ENCODE measurements at regions not wholly inside any gene's neighbourhood (a gene's known extent, or its start where the extent isn't known, plus 50 kb on each side); places are given as distances from the start of the nearest gene placed in this dataset.
"Not testable (repeated sequence)": the region's sequence is repeated elsewhere in the genome, so short reads cannot be mapped to it uniquely, and the experiment has no call there.

- no peak for DNase-seq
Observed at GRCh38 chr2:161041356-161041755, 118.9 kb upstream of the TANK start.

GRCh38 chr2:161042990-161043625 lies 117.1 kb upstream of the TANK start:
- DNase-seq = no peak

- DNase-seq = no peak
Observed at GRCh38 chr2:161044095-161044865, 115.9 kb upstream of the TANK start.

DNA sequence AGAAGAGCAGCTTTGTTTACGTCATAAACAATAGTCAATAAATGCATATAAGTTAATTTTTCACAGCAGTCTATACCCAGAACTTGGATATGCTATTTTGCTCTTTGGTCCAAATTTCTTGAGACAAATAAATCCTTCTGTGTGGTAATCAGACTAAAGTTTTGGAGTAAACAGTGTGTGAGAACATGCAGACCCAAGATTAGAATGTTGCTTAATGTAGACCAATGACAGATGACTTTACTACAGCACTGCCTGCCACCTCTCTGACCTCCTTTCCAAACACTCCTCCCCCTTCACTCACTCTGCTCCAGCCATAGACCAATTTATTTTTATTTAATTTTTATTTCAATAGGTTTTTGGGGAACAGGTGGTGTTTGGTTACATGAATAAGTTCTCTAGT lies 115.3 kb upstream of the TANK start:
- DNase-seq = no peak

DNA sequence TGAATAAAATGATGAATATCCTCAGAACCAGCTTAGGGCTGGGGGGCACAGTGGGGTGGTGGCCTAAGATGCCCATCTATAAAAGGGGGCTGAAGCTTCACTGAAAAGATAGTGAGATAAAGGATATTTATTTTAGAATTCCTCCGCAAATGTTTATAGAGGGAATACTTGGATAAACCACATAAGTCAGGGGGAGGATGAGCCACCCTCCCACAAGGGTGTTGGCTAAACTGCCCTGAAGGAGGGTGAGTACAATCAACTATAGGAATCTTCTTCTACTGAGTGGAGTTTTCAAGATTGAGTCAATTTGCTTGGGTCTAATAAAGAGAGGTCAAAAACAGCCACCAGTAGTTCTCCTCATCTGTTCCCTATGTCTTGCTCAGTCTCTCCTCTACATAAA lies 114.5 kb upstream of the TANK start:
- DNase-seq = no peak

- no peak for DNase-seq
Observed at GRCh38 chr2:161046876-161047275, 113.4 kb upstream of the TANK start.

GRCh38 chr2:161048317-161048716 lies 111.9 kb upstream of the TANK start:
- no peak for DNase-seq

DNA sequence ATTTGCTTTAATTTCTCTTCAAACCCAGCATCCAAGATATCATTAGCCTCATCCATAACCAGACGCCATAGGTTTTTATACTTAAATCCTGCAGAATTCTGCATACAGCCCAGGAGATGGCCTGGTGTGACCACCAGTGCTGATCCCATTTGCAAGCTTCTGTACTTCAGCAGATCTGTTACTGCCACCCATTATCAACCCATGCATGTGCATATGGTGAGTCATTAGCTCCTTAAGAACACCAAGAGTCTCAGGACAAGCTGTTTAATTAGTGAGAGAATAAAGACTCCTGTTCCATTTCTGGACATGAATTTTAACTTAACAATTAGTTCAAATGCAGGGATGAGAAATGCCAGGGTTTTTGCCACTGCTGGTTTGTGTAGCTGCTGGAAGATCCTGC lies 110.7 kb upstream of the TANK start:
- no peak for DNase-seq

- no peak for DNase-seq
Observed at GRCh38 chr2:161052214-161052613, 108.0 kb upstream of the TANK start.

DNA sequence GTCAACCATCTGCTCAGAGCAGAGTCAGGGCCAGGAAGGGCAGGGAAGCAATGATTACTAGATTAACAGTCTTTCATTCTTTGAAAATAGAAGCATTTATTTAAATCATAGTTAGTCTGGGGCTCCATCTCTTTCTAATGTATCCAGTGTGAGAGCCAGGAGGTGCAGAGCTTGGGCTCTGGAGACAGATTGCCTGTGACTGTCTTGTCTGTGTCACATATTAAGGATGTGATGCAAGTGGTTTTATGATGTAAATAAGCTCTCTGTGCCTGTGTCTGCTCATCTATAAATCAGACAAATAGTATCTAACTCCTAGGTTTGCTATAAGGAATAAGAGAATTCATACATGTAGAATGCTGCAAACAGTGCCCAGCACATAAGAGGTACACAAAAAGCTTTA lies 104.9 kb upstream of the TANK start:
- DNase-seq = no peak

DNA sequence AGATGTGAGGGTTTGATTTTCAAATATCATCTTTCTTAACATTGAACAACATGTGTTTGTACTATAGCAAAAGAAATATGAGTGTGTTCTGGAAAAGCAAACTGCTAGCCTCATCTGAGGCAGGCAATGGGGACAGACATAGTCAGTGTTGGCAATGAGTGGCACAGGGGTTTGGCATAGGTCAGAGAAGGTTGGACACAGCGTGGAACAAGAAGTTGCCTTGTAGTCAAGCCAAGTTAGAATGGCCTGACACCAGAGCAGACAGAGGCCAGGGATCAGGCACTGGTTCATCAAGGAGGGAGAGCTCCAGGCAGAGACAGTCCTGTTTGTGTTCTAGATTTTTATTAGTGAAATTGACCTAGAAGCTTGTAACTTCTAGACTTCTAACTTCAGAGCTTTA lies 100.8 kb upstream of the TANK start:
- DNase-seq = no peak

DNA sequence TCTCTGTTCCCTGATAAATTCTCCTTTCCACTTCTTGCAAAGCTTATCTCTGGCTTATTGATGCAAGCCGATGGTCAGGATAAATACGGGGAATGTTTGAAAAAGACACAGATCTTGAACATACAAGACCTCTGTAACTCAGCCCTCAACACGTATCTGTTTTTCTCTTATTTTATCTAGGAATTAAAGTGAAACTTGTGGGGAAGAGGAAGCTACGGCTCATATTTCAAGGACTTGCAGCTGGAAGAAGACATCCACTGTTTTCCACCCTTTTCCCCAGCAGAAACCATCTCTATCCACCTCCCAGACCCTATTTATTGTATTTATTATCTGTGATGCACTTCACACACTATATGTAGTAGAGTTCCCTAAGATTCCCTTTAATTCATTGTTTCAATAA lies 98.4 kb upstream of the TANK start:
- DNase-seq = no peak

- peak; percentile 87 for DNase-seq
Observed at GRCh38 chr2:161063157-161063945, 96.9 kb upstream of the TANK start.

- no peak for DNase-seq
Observed at GRCh38 chr2:161063946-161064306, 96.3 kb upstream of the TANK start.

DNA sequence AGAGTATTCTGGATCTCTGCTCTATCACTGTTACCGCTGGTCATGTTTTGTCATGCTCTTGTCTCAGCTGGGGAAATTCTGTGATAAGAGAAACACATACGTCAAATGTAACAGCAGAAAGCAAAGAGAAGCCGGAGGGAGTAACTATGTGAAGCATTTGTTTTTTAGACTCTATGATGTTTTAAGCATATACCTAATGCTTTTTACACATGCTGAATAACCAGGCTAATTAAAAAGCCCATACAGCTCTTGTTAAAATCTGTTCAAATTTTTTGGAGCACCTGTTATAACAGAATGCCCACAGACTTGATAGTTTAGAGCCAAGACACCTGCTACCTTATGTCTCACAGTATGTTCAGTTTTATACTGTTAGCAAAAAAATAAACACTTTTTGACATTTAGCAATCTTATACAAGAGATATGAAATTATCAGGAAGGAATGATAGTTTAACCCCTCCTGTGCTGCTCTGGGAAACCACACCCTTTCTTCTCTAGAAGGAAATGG lies 92.3 kb upstream of the TANK start:
- DNase-seq = no peak

DNA sequence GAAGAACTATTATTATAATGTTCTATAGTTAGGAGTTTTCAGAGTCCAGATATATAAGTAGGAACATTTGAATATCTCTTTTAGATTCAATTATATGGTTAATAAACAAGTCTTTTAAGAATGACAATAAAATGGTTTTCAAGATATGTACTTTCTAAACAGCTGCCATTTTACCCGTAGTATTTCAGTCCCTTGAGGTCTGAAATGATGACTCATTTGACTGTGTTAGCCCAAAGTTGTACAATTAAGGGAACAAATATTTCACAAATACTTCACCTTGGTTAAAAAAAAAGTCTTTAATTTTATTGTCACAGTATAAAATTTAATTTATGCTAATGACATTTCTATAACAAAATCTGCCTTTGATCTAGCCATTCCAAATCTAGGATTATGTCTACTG lies 91.6 kb upstream of the TANK start:
- DNase-seq = no peak

GRCh38 chr2:161070693-161071479 lies 89.3 kb upstream of the TANK start:
- DNase-seq = no peak

DNA sequence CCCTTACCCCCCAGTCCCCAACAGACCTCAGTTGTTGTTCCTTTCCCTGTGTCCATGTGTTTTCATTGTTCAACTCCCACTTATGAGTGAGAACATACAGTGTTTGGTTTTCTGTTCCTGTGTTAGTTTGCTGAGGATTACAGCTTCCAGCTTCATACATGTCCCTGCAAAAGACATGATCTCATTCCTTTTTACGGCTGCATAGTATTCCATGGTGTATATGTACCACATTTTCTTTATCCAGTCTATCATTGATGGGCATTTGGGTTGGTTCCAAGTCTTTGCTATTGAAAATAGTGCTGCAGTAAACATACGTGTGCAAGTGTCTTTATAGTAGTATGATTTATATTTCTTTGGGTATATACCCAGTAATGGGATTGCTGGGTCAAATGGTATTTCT lies 87.8 kb upstream of the TANK start:
- DNase-seq = not testable (repeated sequence)

DNA sequence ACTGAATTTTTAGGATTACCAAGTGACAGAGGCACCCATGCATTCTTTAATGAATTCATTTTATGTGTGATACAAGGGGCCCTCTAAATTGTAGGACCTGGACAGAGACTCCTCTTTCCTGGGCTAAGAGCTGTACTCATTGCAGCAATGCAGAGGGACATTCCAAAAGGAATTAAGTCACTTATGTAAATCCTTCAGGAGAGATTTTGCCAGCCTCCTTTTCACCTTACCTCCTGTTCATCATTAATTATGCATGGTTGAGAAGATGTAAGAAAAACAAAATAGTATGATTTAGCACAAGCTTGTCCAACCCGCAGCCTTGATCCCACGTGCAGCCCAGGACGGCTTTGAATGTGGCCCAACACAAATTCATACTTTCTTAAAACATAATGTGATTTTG lies 84.5 kb upstream of the TANK start:
- no peak for DNase-seq

- no peak for DNase-seq
Observed at GRCh38 chr2:161076936-161077335, 83.3 kb upstream of the TANK start.

DNA sequence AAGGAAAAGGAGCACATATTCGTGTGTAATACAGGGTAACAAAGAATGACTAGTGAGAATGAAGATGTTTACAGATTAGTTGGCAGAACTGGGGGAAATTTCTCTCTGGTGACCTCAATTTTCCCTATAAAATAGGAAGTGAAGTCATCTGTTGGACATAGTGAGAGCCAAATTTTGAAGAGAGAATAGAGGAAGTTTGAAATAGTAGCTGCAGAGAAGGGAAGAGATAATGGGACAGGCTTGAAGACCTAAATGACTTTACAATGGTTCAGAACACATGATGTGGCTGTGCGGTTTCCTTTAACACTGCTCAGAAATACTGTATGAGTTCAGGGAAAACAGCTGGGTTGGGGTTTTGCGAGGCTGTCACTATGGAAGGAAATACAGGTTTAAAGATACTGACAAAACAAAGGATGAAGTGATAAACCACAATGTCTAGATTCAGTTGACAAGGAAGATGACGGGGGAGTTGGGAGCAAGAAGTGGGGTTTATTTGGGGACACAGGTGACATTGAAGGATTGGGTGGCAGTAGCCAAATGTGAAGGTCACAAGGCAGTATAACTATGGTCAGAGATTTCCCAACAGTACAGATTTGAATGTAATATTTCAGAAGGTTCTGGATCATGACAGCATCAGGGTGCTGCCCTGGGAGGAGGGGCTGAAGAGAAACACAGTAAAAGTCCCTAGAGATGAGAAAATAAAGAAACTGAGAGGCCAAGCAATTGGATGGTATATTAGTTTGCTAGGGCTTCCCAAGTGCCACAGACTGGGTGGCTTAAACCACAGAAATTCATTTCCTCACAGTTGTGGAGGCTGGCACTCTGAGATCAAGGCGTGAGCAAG lies 82.6 kb upstream of the TANK start:
- DNase-seq = peak; percentile 79

DNA sequence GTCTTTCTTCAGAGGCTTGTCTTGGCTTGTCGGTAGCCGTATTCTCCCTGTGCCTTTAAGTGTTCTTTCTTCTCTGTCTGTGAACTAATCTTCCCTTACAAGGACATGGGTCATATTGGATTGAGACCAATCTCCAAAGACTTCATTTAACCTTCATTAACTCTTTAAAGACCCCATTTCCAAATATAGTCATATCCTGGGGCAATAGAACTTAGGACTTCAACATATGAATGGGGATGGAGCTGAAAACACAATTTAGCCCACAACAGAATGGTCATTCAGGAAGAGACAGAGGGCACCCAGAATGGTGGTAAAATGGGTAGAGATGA lies 82.1 kb upstream of the TANK start:
- no peak for DNase-seq

All from hematopoietic multipotent progenitor cell treated with erythropoietin and hydrocortisone succinate and interleukin-3 and kit ligand, for 6 days (in vitro differentiated cells).